Fibroblast of upper back skin (primary cell): ENCODE measurements at regions not wholly inside any gene's neighbourhood (a gene's known extent, or its start where the extent isn't known, plus 50 kb on each side); places are given as distances from the start of the nearest gene placed in this dataset.
A peak's percentile ranks its signal among the peaks of the same experiment; 100 is the strongest.

ENCODE experiments used
- DNase-seq: peaks from one replicate; pipeline ENCODE4 v3.0.0-alpha.2; 2013

DNA sequence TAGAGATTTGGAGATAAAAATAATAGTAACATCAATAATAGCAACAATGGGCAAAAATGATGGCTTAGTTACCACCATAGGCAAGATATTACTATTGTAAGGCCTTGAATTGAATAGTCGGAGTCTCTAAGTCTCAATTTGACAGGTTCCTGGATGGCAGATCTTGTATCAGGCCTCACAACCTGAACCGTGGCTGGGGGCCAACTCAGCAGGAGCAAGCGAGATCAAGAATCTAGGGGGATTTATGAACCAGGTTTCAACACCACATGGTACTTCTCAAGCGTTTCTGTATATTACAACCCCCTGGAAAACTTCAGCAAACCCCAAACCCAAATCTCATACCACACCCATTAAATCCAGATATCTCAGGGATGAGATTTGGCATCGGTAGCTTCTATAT lies 573.8 kb downstream of the LIG4 start:
- no peak for DNase-seq

DNA sequence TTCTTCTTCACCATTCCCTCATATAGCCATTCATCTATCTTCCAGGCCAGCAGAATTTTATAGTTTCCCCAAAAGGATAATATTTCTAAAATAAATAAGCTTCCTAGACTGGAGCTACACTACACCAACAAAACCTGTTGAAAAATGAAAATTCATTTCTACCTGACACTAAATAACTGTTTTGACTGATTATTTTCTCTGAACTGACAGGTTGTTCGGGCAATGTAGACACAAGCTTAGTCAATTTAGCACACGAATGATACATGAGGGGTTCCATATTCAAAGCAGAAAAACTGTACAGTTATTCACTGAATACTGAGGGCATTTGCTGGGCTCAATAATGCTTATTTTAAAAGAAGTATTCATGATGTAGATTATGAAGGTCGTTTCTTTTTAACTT lies 589.7 kb downstream of the LIG4 start:
- DNase-seq: no peak

GRCh38 chr13:107617527-107617926 lies 597.8 kb downstream of the LIG4 start:
- no peak for DNase-seq

- DNase-seq: no peak
Measured at GRCh38 chr13:107612376-107612775, 603.0 kb downstream of the LIG4 start.

DNA sequence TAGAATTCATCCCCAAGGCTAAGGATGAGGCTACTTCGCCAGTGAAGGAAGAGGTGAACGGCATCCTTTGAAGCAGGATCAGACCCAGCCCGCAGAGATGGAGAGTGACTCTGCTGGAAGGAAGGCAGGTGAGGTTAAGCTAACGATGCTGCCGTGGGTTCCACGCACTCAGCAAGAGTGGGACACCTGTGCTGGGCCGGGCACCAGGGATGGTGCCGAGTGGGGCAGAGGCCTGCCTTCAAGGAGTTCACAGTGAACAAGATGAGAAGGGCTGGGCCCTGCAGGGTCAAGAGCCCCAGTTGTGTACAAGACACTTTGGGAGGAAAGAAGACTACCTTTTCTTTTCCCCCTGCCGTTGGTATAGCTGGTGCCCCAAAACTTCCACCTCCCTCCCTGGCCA lies 606.6 kb downstream of the LIG4 start:
- DNase-seq: no peak

GRCh38 chr13:107600971-107601370 lies 614.4 kb downstream of the LIG4 start:
- no peak for DNase-seq

GRCh38 chr13:107596306-107596705 lies 619.0 kb downstream of the LIG4 start:
- DNase-seq: peak; percentile 34

GRCh38 chr13:107590556-107590955 lies 624.8 kb downstream of the LIG4 start:
- no peak for DNase-seq

GRCh38 chr13:107587681-107588080 lies 627.7 kb downstream of the LIG4 start:
- DNase-seq: no peak

DNA sequence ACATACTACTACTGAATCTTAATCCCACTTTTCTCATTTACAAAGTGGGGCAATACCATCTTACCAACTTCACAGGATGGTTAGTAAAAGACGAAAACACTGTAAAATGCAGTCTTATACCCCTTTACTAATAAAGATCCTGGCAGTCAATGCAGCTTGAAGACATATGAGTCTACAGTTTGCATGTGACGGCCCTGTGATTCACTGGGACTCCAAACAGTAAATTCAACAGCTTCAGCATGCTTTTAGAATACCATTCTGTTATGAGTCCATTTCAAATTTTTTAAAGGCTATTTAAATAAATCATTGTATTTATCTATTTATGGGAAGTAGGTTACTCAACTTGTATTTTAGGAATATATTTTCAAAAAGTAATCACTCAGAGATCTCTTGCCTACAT lies 629.1 kb downstream of the LIG4 start:
- peak; percentile 15 for DNase-seq

DNA sequence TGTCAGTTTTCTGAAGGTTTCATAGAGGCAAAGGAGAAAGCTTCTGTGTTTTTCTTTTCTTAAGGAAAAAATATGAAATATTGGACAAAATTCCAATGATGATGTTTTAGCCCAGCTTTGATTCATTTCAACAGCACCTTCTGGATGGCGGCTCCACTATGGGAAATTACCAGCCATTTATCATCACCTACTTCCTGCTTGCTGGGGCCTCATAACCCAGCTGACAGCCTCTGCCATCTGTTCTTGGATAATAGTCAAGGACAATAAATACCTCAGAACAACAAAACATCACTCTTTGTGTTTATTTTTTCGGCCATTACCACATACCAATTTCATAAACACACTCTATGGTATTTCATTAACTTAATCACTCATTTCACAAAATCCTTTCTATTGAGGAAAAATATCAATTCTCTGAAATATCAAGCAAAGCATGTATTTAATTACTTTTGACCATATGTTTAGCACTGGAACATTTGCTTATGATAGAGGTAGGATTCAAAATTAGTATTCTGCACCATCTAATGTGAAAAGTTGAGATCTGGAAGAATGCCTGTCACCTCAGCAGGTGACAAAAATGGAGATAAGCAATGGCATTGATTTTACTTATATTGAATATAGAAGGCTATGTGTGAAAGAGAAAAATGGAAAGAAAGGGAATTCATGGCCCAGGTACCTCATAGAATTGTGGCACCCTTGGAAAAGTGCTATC lies 629.7 kb downstream of the LIG4 start:
- no peak for DNase-seq

DNA sequence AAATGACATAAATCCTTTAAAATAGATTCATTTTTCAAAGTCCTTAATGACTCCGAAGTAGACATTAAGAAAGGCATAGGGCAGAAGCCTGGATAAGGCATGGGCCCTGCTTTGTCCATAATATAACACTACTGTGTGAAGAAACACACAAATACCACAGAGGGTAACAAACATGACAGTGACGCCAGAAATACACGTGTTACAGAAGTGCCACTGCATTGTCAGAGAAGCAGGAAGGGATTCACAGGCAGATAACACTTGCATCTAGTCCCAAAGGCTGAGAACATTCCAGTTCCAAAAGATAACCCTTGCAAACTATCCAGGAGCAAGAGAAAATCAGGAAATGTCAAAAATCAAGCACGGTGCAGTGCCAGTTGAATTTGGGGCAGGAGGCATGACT lies 633.2 kb downstream of the LIG4 start:
- DNase-seq: no peak

GRCh38 chr13:107580741-107581412 lies 634.5 kb downstream of the LIG4 start:
- no peak for DNase-seq

GRCh38 chr13:107576430-107576829 lies 638.9 kb downstream of the LIG4 start:
- no peak for DNase-seq

DNA sequence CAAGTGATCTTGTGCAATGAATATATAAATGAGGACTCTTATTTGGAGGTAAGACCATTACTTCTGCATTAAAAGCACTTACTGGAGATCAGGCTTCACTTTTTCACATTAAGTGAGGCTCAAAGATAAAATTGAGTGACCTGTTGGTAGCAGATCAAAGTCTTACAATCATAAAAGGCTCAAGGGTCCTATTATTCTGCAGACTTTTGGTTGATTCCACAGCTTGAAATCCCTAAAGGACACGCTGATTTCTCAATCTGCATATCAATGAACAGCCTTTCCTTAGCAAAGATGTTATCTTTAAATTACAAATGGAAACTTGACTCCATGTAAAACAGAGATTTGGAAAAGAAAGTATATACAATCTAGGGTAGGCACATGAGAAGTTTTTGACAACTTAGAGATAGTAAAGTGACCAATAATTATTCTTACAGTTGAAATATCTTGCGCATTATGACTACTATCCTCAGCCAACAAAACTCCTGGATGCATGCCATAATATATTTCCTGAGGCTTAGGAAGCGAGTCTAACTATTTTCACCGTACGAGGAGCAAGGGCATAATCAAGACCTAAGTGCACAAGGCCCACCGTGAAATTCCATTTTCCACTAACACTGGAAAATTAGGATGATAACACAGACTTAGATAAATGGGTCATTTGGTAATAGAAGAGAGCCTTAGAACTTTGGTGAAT lies 640.7 kb downstream of the LIG4 start:
- no peak for DNase-seq

GRCh38 chr13:107573184-107573583 lies 642.2 kb downstream of the LIG4 start:
- DNase-seq: no peak

DNA sequence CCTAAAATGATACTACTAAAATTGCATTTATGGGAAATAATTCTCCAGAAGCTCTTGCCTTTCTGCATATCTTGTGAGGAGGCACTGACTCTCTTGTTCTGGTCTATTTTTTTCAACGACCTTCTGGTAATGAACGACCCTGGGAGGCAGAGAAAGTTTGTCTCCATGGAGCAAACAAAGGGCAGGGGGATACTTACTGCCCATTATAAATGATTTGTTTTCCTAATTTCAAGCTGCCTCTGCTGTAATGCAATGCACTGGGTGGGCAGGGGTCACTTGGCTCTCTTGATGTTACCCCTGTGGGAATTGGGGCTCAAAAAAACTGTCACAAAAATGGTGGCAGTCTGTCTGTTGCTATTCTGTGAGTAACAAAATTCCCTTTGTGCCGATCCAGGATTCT lies 643.2 kb downstream of the LIG4 start:
- no peak for DNase-seq

DNA sequence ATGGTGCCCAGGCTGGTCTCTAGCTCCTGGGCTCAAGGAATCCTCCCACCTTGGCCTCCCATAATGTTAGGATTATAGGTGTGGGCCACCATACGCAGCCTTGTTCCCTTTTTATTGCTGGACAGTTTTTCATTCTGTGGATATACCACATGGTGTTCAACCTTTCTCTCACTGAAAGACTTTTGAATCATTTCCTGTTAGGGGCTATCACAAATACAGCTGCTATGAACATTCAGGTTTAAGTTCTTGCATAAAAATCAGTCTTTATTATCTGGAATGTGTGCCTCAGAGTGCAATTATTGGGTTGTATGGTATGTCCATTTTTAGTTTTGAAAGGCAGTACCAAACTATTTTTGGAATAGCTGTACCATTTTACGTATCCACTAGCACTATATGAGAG lies 647.2 kb downstream of the LIG4 start:
- no peak for DNase-seq

- DNase-seq: no peak
Measured at GRCh38 chr13:107563099-107563925, 652.0 kb downstream of the LIG4 start.

DNA sequence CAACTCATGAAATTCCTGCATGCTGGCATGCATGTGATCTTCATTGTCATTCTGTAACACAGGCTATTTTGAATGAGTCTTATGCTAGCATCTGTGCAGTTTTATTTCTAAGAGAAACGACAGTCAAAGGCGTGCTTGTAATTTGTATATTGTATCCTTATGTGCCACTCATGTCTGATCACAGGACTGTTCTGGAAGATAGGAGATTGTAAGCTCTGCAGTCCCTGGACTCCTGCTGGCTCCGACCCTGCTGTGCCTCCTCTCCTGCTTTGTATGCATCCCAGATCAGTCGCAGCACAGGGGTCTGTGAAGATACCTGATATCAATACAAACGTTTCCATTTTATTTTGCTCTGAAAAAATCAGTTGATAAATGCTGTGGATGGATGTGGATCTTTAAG lies 653.1 kb downstream of the LIG4 start:
- DNase-seq: no peak

DNA sequence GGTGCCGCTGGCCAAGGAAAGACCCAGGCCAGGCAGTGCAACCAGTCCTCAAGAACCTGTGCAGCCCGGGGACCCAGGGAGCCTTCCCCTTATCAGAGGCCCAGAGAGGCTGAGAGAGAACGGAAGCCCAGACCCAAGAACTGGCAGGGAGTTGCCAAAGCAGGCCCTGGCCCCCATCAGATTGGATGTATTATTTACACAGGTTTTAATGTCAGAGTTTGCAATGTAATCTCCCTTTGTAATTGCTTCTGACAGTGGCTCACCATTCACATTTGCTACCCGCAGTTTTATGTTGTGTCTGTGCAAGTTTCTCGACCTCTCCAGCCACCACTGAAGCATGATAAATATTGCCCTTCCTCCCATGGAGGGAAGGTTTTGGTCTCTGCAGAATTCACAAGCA lies 660.9 kb downstream of the LIG4 start:
- no peak for DNase-seq

GRCh38 chr13:107553838-107554237 lies 661.5 kb downstream of the LIG4 start:
- DNase-seq: no peak

- no peak for DNase-seq
Measured at GRCh38 chr13:107551521-107551920, 663.8 kb downstream of the LIG4 start.
